ENCODE measurements at regions not wholly inside any gene's neighbourhood (a gene's known extent, or its start where the extent isn't known, plus 50 kb on each side); places are given as distances from the start of the nearest gene placed in this dataset.
A peak's percentile ranks its signal among the peaks of the same experiment; 100 is the strongest.

GRCh38 chr2:34103437-34103836 is 504.3 kb upstream of the FAM98A start:
- DNase-seq (ENCODE audit: low spot score): no peak

GRCh38 chr2:34102339-34102738 is 503.2 kb upstream of the FAM98A start:
- DNase-seq (ENCODE audit: low spot score): no peak

- DNase-seq (ENCODE audit: low spot score): no peak
These were observed 500.3 kb upstream of the FAM98A start for GRCh38 chr2:34099377-34099776.

- DNase-seq (ENCODE audit: low spot score): no peak
These were observed 499.2 kb upstream of the FAM98A start for GRCh38 chr2:34098256-34098655.

DNA sequence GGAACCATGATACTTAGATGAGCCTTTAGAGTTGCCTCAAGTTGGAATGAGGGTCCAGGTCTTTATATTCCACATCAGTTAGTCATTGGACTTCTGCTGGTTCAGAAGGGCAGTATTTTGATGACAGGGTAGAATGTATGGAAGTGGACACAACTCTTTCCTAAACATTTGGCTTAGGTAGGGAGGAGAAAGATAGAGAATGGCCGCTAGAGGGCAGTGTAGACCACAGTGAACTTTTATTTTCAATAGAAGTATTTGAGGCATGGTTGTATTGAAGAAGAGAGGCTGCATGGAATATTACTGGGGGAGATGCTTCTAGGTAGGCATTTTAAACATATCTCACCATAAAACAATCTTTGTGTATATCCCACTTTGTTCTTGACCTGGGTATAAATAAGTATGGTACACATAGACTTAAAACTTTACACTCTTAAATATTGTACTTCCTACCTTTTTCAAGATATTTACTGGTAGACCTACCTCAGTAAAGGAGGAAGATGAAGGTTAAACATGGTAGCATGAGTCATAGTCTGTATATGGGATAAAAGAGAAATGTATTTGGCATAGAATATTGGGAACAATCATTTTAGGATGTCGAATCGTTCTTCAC is 497.6 kb upstream of the FAM98A start:
- DNase-seq (ENCODE audit: low spot score): peak; percentile 55

GRCh38 chr2:34093790-34094189 is 494.7 kb upstream of the FAM98A start:
- no peak for DNase-seq (ENCODE audit: low spot score)

DNA sequence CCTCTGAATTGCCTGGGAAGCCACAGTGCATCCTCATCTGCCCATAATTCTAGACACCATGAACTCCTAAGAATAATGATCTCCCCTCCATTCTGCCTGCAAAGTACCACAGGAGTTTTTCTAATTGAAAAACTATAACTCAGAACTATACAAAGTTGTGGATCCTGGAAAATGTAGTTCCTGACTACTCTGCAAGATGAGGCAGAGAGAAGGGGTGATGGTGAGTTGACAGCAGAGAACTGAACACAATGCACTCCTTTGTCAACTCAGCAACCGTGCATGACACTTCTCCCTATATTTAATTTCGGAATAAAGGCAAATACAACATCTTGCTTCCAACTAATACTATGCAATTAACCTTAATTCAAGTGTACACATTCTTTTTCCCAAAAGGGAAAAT is 471.1 kb upstream of the FAM98A start:
- no peak for DNase-seq (ENCODE audit: low spot score)

DNA sequence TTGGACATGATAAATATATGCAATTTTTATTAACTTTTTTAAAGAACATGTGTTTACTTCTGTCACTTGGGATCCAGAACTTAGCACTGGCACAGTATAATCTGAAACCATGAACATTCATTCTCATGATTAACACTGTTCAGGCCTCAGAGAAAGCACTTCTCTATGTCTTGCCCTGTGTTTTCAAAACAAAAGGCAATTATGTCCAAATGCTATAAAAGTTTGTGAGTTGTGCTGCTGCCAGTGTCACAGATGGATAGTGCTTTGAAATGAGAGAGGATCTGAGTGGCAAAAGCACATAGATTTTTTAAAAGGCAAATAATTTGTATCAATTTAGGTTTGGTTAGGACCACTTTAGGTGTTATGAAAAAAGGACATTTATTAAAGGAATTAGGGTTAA is 470.5 kb upstream of the FAM98A start:
- no peak for DNase-seq (ENCODE audit: low spot score)

- no peak for DNase-seq (ENCODE audit: low spot score)
These were observed 451.3 kb upstream of the FAM98A start for GRCh38 chr2:34050413-34050812.

DNA sequence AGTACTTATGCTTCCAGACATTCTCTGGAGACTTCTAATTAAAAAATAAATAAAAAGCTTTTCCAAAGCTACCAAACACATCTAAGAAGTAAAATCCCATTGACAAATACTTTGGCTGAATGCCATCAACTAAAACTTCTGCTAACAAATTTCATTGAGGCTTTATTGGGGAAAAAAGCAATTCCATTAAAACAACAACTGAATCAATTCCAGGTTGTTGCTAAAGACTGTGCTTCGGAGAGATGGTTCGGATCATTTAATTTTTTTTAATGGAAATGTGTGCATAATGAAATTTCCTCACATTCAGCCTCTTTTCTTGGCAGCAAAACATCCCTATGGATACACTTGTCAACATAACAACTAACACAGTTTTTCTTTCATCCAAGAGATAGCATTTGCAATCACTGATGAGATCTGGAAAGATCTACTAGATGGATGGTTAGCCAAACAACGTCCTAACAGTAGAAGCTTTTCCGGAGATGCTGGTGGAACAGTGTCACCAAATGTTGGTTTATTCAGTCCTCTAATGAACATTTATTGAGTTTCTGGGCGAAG is 446.1 kb upstream of the FAM98A start:
- DNase-seq (ENCODE audit: low spot score): no peak

- DNase-seq (ENCODE audit: low spot score): no peak
These were observed 438.8 kb upstream of the FAM98A start for GRCh38 chr2:34037886-34038285.

GRCh38 chr2:34037157-34037556 is 438.1 kb upstream of the FAM98A start:
- no peak for DNase-seq (ENCODE audit: low spot score)

- no peak for DNase-seq (ENCODE audit: low spot score)
These were observed 432.0 kb upstream of the FAM98A start for GRCh38 chr2:34031097-34031496.

GRCh38 chr2:34030273-34030672 is 431.2 kb upstream of the FAM98A start:
- DNase-seq (ENCODE audit: low spot score): no peak

DNA sequence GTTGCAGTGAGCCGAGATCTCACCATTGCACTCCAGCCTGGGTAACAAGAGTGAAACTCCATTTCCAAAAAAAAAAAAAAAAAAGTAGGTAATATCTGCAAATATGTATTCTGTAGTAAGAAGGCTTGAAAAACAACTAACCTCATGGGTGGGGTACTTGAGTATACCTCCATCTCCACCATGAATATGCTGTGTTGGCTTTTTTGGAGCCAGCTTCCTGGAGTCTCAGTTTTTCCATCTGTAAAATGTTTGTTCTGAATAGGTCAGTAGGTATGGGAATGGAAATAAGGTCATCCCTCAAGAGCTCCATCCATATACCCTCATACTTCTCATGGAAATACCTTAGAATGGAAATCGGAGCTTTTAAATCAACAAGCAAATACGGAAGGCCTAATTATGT is 430.0 kb upstream of the FAM98A start:
- DNase-seq (ENCODE audit: low spot score): no peak

GRCh38 chr2:34025196-34025595 is 426.1 kb upstream of the FAM98A start:
- no peak for DNase-seq (ENCODE audit: low spot score)

- peak; percentile 71 for DNase-seq (ENCODE audit: low spot score)
These were observed 413.7 kb upstream of the FAM98A start for GRCh38 chr2:34012715-34013302.

DNA sequence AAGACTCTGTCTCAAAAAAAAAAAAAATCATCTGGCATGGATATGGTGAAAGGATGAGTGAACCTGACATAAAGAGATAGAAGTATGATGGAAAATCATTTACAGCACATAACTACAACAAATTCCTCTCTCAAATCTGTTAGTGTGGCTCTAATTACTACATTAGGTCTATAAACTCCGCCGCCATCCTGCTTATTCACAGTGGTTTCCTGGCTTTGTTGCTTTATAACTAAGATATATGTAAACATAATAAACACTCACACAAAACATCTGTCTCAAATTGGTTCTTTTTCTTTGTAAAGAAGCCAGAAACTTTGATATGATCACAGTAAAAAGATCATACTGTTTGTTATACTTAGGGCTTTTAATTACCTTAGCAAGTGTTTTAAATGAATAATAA is 412.6 kb upstream of the FAM98A start:
- no peak for DNase-seq (ENCODE audit: low spot score)

- no peak for DNase-seq (ENCODE audit: low spot score)
These were observed 406.8 kb upstream of the FAM98A start for GRCh38 chr2:34005901-34006300.

DNA sequence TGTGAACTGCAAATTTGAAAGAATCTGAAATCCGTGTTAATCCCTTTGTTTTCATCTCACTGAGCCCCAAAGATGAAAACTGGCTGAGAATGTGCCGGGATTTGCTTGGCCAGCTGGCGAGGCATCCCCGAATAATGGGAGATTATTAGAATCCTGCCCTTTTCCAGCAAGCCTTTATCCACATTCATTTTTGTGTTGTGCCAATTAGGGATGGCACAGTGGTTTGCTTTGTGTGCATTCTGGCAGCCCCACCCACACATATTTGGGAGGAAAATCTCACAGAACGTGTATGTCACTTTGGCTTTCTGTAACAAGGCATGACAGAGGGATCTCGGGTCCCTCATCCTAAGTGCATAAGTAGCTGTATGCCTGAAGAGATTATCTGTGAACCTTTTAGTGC is 405.8 kb upstream of the FAM98A start:
- no peak for DNase-seq (ENCODE audit: low spot score)

- no peak for DNase-seq (ENCODE audit: low spot score)
These were observed 404.7 kb upstream of the FAM98A start for GRCh38 chr2:34003795-34004194.

GRCh38 chr2:34001557-34001956 is 402.5 kb upstream of the FAM98A start:
- no peak for DNase-seq (ENCODE audit: low spot score)

DNA sequence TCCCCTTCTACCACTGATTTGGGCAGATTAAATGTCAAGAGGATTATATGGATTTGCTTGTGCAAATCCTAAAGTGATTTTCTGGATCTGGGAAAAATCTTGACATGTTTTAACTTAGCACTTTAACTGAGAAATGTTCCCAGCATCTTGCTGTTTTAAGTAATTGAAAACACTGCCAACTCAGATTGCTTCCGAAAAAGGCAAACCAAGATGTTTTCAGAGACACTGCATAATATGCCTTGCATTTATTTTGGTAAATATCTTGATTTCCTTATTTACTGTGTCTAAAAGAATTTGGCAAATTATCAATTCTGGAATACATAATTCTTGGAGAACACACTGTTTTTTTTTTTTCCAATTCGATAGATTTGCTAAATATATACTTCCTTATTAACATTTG is 385.0 kb upstream of the FAM98A start:
- DNase-seq (ENCODE audit: low spot score): no peak

GRCh38 chr2:33978471-33978870 is 379.4 kb upstream of the FAM98A start:
- no peak for DNase-seq (ENCODE audit: low spot score)
